H54 (cell line): ENCODE measurements at regions not wholly inside any gene's neighbourhood (a gene's known extent, or its start where the extent isn't known, plus 50 kb on each side); places are given as distances from the start of the nearest gene placed in this dataset.

Experiments
- DNase-seq: peaks from one replicate; pipeline ENCODE4 v3.0.0; 2011; ENCODE audit warnings: low spot score, mixed read lengths; ENCODE audit not compliant: insufficient read length
- FAIRE-seq: peaks from 3 replicates; lab custom pipeline; 2011; peaks lifted over from hg19 to GRCh38; lab: Jason Lieb, UNC
- POLR2A ChIP-seq: IDR thresholded peaks from 2 replicates; pipeline ENCODE4 v1.6.1; 2011; ENCODE audit warnings: low read depth, mild to moderate bottlenecking, low read length

GRCh38 chr13:111510502-111511218, 190.2 kb downstream of the TEX29 start:
- TF ChIP-seq POLR2A = no peak
- no peak for FAIRE-seq
- DNase-seq = no peak

GRCh38 chr13:111511219-111511732, 190.8 kb downstream of the TEX29 start:
- no peak for DNase-seq
- TF ChIP-seq POLR2A = no peak
- FAIRE-seq = no peak

- FAIRE-seq (no peak), DNase-seq (no peak)
- no peak for TF ChIP-seq POLR2A
Measured at GRCh38 chr13:111511805-111512504, 191.5 kb downstream of the TEX29 start.

GRCh38 chr13:111512707-111513106, 192.3 kb downstream of the TEX29 start:
- no peak for TF ChIP-seq POLR2A
- DNase-seq (no peak), FAIRE-seq (no peak)

- DNase-seq = no peak
- FAIRE-seq = no peak
- no peak for TF ChIP-seq POLR2A
Measured at GRCh38 chr13:111513766-111514609, 193.5 kb downstream of the TEX29 start.

GRCh38 chr13:111514610-111515306, 194.3 kb downstream of the TEX29 start:
- TF ChIP-seq POLR2A = no peak
- FAIRE-seq (no peak), DNase-seq (no peak)

GRCh38 chr13:111515307-111515617, 194.8 kb downstream of the TEX29 start:
- TF ChIP-seq POLR2A = no peak
- no peak for FAIRE-seq
- no peak for DNase-seq

GRCh38 chr13:111515635-111516034, 195.2 kb downstream of the TEX29 start:
- TF ChIP-seq POLR2A = no peak
- DNase-seq (no peak), FAIRE-seq (no peak)

GRCh38 chr13:111516712-111517640, 196.5 kb downstream of the TEX29 start:
- TF ChIP-seq POLR2A = no peak
- no peak for FAIRE-seq
- peak; percentile 33 for DNase-seq

- no peak for TF ChIP-seq POLR2A
- no peak for FAIRE-seq
- no peak for DNase-seq
Measured at GRCh38 chr13:111517641-111518010, 197.2 kb downstream of the TEX29 start.

- TF ChIP-seq POLR2A = no peak
- FAIRE-seq (no peak), DNase-seq (no peak)
Measured at GRCh38 chr13:111518161-111518792, 197.8 kb downstream of the TEX29 start.

GRCh38 chr13:111519041-111519440, 198.6 kb downstream of the TEX29 start:
- no peak for DNase-seq
- no peak for FAIRE-seq
- no peak for TF ChIP-seq POLR2A
